Lower lobe of right lung (tissue), 2 donors: ENCODE measurements at regions not wholly inside any gene's neighbourhood (a gene's known extent, or its start where the extent isn't known, plus 50 kb on each side); places are given as distances from the start of the nearest gene placed in this dataset.

ENCODE experiments used
- ATAC-seq, 2 donors: fragments of 200-7000 bp; cut with Tn5 transposase; one replicate each; pipeline ENCODE4 v1.9.1; 2020 to 2022; ENCODE audit warnings: mild to moderate bottlenecking in 2 of 2, moderate library complexity in 2 of 2
- DNase-seq: peaks from one replicate; pipeline ENCODE4 v3.0.0-alpha.2; 2020
- H3K27ac ChIP-seq: fragments of 200-600 bp; one replicate; pipeline ENCODE4 v1.8.0; 2022
- H3K27me3 ChIP-seq: fragments of 200-600 bp; one replicate; pipeline ENCODE4 v1.8.0; 2022; ENCODE audit warnings: low read depth
- H3K36me3 ChIP-seq: fragments of 200-600 bp; one replicate; pipeline ENCODE4 v1.8.0; 2022; ENCODE audit warnings: mild to moderate bottlenecking
- H3K4me1 ChIP-seq: fragments of 200-600 bp; one replicate; pipeline ENCODE4 v1.8.0; 2022
- H3K4me3 ChIP-seq: fragments of 200-600 bp; one replicate; pipeline ENCODE4 v1.8.0; 2022; ENCODE audit warnings: mild to moderate bottlenecking
- H3K9me3 ChIP-seq: fragments of 200-600 bp; one replicate; pipeline ENCODE4 v1.8.0; 2022
- CTCF ChIP-seq: fragments of 200-600 bp; IDR thresholded peaks from one replicate; pipeline ENCODE4 v1.8.0; 2022; ENCODE audit warnings: antibody characterized with exemption, mild to moderate bottlenecking
- intact Hi-C: fragments of 100-400 bp; cut with DNase I; formaldehyde crosslinking; loops from one replicate; pipeline ENCODE4 v1.11.0; 2022
- donor health status: DM: no; HTN: yes; CAD: no; lungs with severe emphysema.

GRCh38 chr3:19093084-19093483 is 55.2 kb upstream of the KCNH8 start:
- TF ChIP-seq CTCF = no peak
- Histone ChIP-seq H3K9me3 (no peaks in the 10 kb centered on the region), H3K36me3 (no peaks in the 10 kb centered on the region), H3K27ac (no peak overlapping the region), H3K27me3 (no peaks in the 10 kb centered on the region), H3K4me3 (no peak overlapping the region), H3K4me1 (no peaks in the 10 kb centered on the region)
- intact Hi-C loops = no loop called here
- no peak for DNase-seq
- no peak for ATAC-seq

- no peak for TF ChIP-seq CTCF
- intact Hi-C loops = no loop called here
- DNase-seq (no peak), ATAC-seq (no peak)
- Histone ChIP-seq H3K4me3 (no peak overlapping the region), H3K27ac (no peak overlapping the region), H3K9me3 (no peaks in the 10 kb centered on the region), H3K4me1 (no peaks in the 10 kb centered on the region), H3K36me3 (no peaks in the 10 kb centered on the region), H3K27me3 (no peaks in the 10 kb centered on the region)
These were observed 70.9 kb upstream of the KCNH8 start for GRCh38 chr3:19077388-19077787.

GRCh38 chr3:19075037-19075436 is 73.3 kb upstream of the KCNH8 start:
- no peak for ATAC-seq
- no peak overlapping the region for H3K4me3 ChIP-seq
- no peak for TF ChIP-seq CTCF
- no peak overlapping the region for H3K27ac ChIP-seq
- intact Hi-C loops = no loop called here
- no peaks in the 10 kb centered on the region for H3K27me3 ChIP-seq
- no peaks in the 10 kb centered on the region for H3K36me3 ChIP-seq
- no peak for DNase-seq
- H3K9me3 ChIP-seq = no peaks in the 10 kb centered on the region
- no peaks in the 10 kb centered on the region for H3K4me1 ChIP-seq

- Histone ChIP-seq H3K27me3 (no peaks in the 10 kb centered on the region), H3K4me1 (no peaks in the 10 kb centered on the region), H3K4me3 (no peak overlapping the region), H3K36me3 (no peaks in the 10 kb centered on the region), H3K27ac (no peak overlapping the region), H3K9me3 (no peaks in the 10 kb centered on the region)
- DNase-seq = no peak
- intact Hi-C loops = no loop called here
- ATAC-seq = no peak
- no peak for TF ChIP-seq CTCF
These were observed 73.9 kb upstream of the KCNH8 start for GRCh38 chr3:19074257-19074900.

- Histone ChIP-seq H3K4me3 (no peak overlapping the region), H3K27me3 (no peaks in the 10 kb centered on the region), H3K4me1 (no peaks in the 10 kb centered on the region), H3K9me3 (no peaks in the 10 kb centered on the region), H3K36me3 (no peaks in the 10 kb centered on the region), H3K27ac (no peak overlapping the region)
- intact Hi-C loops = no loop called here
- ATAC-seq (peak in 1 of 2 donors; percentile 53), DNase-seq (no peak)
- no peak for TF ChIP-seq CTCF
These were observed 74.8 kb upstream of the KCNH8 start for GRCh38 chr3:19073341-19074105.
